K562 (cell line): ENCODE measurements at regions not wholly inside any gene's neighbourhood (a gene's known extent, or its start where the extent isn't known, plus 50 kb on each side); places are given as distances from the start of the nearest gene placed in this dataset.

ENCODE experiments used
- AFF4 ChIP-seq: sonication (generic); formaldehyde crosslinking; IDR thresholded peaks from 2 replicates; pipeline ENCODE4 v1.8.0; 2023; ENCODE audit warnings: mild to moderate bottlenecking, missing genetic modification reagents
- ARID2 ChIP-seq: fragments of 450-650 bp; IDR thresholded peaks from 2 replicates; pipeline ENCODE4 v1.6.1; 2017; ENCODE audit warnings: antibody characterized with exemption, mild to moderate bottlenecking
- CAMTA2 ChIP-seq: fragments of 250-450 bp; sonication (Bioruptor Pico); conservative IDR thresholded peaks from 2 replicates; pipeline ENCODE4 v1.5.1; 2022
- HES1 ChIP-seq: fragments of 450-650 bp; IDR thresholded peaks from 2 replicates; pipeline ENCODE4 v1.6.1; 2016; ENCODE audit warnings: low read depth, mild to moderate bottlenecking, moderate library complexity
- MAFG ChIP-seq: fragments of 450-650 bp; conservative IDR thresholded peaks from 2 replicates; pipeline ENCODE4 v1.6.1; 2016; ENCODE audit warnings: missing genetic modification characterization, missing compliant biosample characterization
- MCM5 ChIP-seq: fragments of 450-650 bp; IDR thresholded peaks from 2 replicates; pipeline ENCODE4 v1.6.1; 2016; ENCODE audit warnings: low read depth
- NEUROD1 ChIP-seq: fragments of 150-350 bp; IDR thresholded peaks from 2 replicates; pipeline ENCODE4 v1.6.1; 2014; ENCODE audit warnings: borderline replicate concordance, low read length, low read depth; ENCODE audit not compliant: partially characterized antibody
- PPARD ChIP-seq: fragments of 250-450 bp; sonication (Bioruptor Pico); IDR thresholded peaks from 2 replicates; pipeline ENCODE4 v1.8.0; 2022; ENCODE audit warnings: inconsistent platforms, mild to moderate bottlenecking, moderate library complexity
- SMARCE1 ChIP-seq: fragments of 450-650 bp; IDR thresholded peaks from 2 replicates; pipeline ENCODE4 v1.7.1; 2016; ENCODE audit warnings: mild to moderate bottlenecking
- ZBTB40 ChIP-seq, 2 experiments: fragments of 450-650 bp in 1 of 2; sonication (generic) in 1 of 2; formaldehyde crosslinking in 1 of 2; IDR thresholded peaks; 2 replicates each; pipeline versions ENCODE4 v1.7.1 to v1.9.0; 2016 to 2022; ENCODE audit warnings: inconsistent platforms in 1 of 2, mild to moderate bottlenecking in 1 of 2, missing genetic modification reagents in 1 of 2
- ZKSCAN3 ChIP-seq: fragments of 250-450 bp; sonication (Bioruptor Pico); IDR thresholded peaks from 2 replicates; pipeline ENCODE4 v1.4.0; 2020
- ZNF431 ChIP-seq: sonication (generic); formaldehyde crosslinking; IDR thresholded peaks from 2 replicates; pipeline ENCODE4 v1.8.0; 2022; ENCODE audit warnings: mild to moderate bottlenecking, missing genetic modification reagents
- ZNF79 ChIP-seq: fragments of 250-450 bp; sonication (Bioruptor Pico); IDR thresholded peaks from 2 replicates; pipeline ENCODE4 v1.4.0; 2020; ENCODE audit warnings: low read depth, mild to moderate bottlenecking, moderate library complexity
- ZSCAN29 ChIP-seq: fragments of 450-650 bp; IDR thresholded peaks from 2 replicates; pipeline ENCODE4 v1.6.1; 2017

GRCh38 chrX:41009850-41010846, 75.1 kb upstream of the USP9X start (continued):
- TF ChIP-seq AFF4 (CRISPR knock-in tag), result 0 out of 2 replicates have a peak, but pooled peaks have one; percentile 35
- no peak for TF ChIP-seq ARID2
- no peak for TF ChIP-seq ZNF431 (CRISPR knock-in tag)
- TF ChIP-seq HES1, result no peak
- 0 out of 2 replicates have a peak, but pooled peaks have one; percentile 32 for TF ChIP-seq MAFG
- no peak for TF ChIP-seq ZKSCAN3
- TF ChIP-seq PPARD, result no peak
- no peak for TF ChIP-seq CAMTA2
- peak; percentile 47 for TF ChIP-seq ZBTB40 (IDR thresholded peaks at IDR 0.05)
- no peak for TF ChIP-seq ZBTB40 (CRISPR knock-in tag; IDR thresholded peaks at IDR 0.05)
- no peak for TF ChIP-seq ZSCAN29
- TF ChIP-seq SMARCE1, result peak; percentile 18; the same call in 1 of the 2 replicates
- TF ChIP-seq NEUROD1, result peak; percentile 12
- TF ChIP-seq ZNF79 (CRISPR knock-in tag), result no peak
- TF ChIP-seq MCM5, result no peak
